ENCODE measurements at regions not wholly inside any gene's neighbourhood (a gene's known extent, or its start where the extent isn't known, plus 50 kb on each side); places are given as distances from the start of the nearest gene placed in this dataset.
"Not testable (repeated sequence)": the region's sequence is repeated elsewhere in the genome, so short reads cannot be mapped to it uniquely, and the experiment has no call there.

DNA sequence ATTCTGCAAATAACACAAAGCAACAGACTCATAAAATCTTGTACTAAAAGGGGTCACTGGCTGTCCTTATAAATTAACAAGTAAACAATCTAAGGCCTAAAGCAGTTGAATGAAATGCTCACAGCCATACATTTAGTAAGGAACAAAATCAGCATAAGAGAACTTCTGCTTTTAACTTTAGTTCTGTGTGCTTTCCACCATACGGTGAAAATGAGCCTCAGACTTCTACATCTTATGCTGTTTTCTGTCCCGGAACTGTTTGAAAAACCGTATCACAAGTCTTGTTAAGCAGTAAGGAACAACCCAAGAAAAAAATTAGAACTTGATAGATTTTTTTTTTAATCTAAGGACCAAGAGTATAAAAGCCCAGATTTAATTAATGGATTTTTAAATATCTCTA, 549.1 kb upstream of the MIR17HG start:
- no peak for DNase-seq

- no peak for DNase-seq
Measured at GRCh38 chr13:90800082-90800746, 547.3 kb upstream of the MIR17HG start.

GRCh38 chr13:90801621-90802020, 545.9 kb upstream of the MIR17HG start:
- no peak for DNase-seq

GRCh38 chr13:90803210-90803609, 544.3 kb upstream of the MIR17HG start:
- no peak for DNase-seq

DNA sequence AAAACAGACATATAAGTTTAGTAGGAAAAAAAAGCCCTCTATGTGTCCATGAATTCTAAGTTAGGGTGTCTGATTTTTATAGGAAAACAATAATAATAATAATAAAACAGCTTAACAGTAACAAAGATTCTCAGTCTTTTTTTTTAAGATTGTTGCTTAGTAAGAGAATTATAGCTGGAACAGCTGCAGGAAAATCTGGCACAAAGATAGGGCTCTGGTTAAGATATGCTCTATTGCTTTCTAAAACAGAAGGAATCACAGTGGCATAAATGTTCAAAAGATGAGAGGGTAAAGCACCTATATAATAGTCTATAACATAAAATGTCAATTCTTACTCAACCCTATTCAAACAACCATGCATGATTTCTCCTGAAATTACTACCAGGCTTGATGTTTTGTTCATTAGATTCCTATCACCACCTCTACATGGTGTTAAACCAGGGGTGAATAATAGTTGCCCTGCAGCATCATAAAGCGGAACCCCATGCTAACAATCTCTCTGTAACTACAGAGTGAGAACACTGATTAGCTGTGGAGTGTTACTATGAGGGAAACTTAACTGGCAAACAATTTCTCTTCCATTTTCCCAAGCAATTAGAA, 541.4 kb upstream of the MIR17HG start:
- DNase-seq, result no peak

- no peak for DNase-seq
Measured at GRCh38 chr13:90806892-90807291, 540.6 kb upstream of the MIR17HG start.

DNA sequence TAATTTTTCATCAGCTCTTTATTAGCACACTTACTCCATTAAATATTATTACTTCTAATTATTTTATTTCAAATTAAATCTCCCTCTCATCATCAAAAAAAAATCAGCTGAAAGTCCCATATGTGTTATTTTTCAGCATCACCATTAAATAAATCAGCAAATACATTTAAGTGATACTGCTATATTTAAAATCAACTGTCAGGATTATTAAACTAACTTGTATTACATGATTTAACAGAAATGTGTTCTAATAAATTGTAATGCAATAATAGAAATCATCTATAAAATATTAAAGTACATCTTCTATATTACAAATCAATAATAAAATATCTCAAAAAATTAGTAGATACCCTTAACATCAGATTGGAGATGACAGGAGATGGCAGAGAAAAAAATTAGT, 538.6 kb upstream of the MIR17HG start:
- no peak for DNase-seq

DNA sequence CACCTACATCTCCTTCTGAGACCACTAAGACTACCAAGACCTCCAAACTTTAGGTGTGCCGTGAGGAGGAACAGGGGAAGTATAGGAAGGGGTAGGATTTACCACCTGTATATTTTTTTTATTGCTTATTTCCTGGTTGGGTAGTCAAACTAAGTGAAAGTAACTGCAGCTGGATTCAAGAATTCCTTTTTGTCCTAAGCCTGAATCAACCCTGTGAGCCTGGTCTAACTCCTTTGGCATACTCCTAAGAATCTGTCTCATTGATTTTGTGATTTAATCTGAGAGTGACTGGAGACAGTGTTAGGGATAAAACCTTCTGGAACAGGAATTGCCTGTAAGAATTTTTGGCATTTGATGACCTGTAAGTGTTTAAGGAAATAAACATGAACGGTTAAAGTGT, 523.5 kb upstream of the MIR17HG start:
- DNase-seq, result no peak

DNA sequence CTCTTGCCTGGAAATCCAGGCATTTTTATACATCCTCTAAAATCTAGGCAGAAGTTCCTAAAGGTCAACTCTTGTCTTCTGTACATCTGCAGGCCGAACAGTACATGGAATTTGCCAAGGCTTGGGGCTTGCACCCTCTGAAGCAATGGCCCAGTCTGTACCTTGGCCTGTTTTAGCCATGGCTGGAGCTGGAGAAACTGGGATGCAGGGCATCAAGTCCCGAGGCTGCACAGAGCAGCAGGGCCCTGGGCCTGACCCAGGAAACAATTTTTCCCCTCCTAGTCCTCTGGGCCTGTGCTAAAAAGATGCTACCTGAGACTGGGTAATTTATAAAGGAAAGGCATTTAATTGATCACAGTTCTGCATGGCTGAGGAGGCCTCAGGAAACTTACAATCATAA, 520.8 kb upstream of the MIR17HG start:
- DNase-seq, result no peak

- DNase-seq, result no peak
Measured at GRCh38 chr13:90830782-90831181, 516.7 kb upstream of the MIR17HG start.

- no peak for DNase-seq
Measured at GRCh38 chr13:90833951-90834350, 513.5 kb upstream of the MIR17HG start.

- DNase-seq, result no peak
Measured at GRCh38 chr13:90834700-90835099, 512.8 kb upstream of the MIR17HG start.

DNA sequence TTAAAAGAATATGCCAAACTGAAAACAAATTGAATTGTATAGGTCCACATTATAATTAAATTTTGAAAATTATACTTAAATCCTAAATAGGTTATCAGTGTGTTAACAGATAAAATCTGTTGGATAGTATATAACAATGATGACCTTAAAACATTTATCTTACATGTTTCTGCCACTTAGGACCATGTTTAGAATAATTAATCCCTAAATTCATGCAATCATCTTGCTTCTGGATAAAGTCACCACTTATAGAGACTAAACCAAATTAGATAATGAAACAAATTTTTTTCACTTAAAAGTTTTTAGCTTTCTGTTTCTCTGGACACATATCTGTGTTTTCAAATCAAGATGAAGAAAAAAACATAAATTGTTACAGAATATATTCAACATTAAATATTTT, 511.7 kb upstream of the MIR17HG start:
- no peak for DNase-seq

GRCh38 chr13:90838317-90838960, 509.0 kb upstream of the MIR17HG start:
- DNase-seq, result no peak

DNA sequence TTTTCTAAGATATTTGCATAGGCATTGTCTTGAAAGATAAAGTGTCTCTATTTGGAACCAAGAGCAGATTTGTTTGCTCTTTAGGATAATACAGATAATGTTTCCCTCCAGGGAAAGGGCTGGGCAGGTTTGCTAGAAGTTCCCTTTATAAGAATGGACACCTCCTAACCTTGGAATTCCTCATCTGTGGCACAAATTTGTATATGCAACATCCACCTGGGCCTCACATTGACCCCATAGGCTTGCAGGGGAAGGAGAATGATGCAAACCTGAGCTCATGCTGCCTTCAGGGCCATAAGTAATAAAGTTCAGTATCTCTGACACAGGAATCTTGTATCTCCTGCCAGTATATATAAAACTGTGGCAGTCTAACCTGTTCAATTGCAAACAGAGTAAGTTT, 508.4 kb upstream of the MIR17HG start:
- DNase-seq, result no peak

DNA sequence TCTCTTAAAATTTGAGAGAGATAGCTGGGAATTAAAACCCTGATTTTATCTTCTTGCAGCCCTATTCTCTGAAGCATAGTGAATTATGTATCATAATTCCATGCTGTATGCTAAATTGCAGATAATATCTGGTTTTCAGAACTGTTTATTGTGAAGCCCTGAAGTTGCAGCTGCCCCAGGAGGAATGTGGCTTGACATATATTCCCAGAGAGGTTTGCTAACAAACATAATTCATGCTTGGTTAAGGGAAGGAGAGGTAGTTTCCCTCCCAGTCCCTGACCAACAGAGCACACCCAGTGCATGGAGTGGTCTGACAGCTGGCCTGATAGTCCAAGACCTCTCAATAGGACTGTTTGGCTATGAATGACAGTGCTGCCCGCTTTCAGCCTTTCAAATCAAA, 500.6 kb upstream of the MIR17HG start:
- DNase-seq, result no peak

- DNase-seq, result not testable (repeated sequence)
Measured at GRCh38 chr13:90853666-90854065, 493.8 kb upstream of the MIR17HG start.

DNA sequence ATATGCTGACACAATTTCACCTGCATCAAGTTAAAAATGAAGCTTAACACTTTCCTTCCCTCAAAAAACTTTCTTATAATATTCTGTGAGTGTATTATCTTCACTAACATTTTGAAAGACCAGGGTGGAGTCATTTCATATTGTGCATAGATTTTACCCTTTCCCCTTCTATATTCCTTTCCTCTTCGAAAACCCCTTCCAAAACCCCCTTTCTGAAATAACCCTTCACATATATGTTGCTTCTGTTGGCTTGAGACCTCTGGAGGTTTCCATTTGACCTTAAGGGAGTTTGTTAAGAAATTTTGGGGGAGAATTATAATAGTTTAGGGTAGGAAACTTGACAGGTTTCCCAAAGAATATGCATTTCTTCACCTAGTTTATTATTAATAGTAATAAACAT, 489.6 kb upstream of the MIR17HG start:
- DNase-seq, result no peak

DNA sequence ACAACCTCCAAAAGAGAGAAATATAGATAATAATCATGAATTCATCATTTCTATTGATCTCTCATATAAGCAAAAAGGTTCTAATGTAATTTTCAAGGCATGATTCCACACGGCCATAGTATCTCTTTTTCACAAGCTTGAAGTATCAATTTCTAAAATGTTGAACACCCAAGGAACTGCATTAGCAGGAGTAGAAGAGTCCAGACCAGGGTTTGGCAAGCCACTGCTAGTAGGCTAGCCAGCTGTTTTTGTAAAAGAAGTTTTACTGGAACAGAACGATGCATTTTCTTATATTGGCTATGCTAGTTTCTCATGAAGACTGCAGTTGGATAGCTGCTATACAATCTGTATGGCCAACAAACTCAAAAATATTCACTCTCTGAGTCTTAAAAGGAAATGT, 481.5 kb upstream of the MIR17HG start:
- DNase-seq, result no peak

GRCh38 chr13:90867336-90867683, 480.2 kb upstream of the MIR17HG start:
- peak; percentile 18 for DNase-seq

DNA sequence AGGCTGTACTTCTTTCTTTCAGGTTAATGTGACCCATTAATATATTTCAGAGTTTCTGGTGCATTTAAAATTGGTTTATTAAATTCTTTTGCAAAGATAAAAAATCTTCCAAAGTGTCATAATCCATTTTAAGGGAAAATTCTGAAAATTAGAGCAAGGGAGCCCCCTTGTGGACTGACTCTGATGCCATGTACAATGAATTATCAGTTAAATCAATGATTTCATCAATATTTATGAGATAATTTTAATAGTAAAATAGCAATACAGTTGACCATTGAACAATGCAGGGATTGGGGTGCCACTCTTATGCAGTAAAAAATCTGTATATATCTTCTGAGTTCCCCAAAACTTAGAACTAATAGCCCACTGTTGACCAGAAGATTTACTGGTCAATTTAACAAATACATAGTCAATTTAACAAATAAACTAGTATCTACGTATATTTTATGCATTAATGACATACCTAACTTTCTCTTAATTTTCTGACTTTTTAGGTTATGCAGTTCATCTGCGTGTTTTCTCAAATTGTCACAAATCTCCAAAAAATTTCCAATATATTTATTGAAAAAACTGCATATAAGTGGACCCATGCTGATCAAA, 479.1 kb upstream of the MIR17HG start:
- DNase-seq, result no peak

- no peak for DNase-seq
Measured at GRCh38 chr13:90869580-90869979, 477.9 kb upstream of the MIR17HG start.

DNA sequence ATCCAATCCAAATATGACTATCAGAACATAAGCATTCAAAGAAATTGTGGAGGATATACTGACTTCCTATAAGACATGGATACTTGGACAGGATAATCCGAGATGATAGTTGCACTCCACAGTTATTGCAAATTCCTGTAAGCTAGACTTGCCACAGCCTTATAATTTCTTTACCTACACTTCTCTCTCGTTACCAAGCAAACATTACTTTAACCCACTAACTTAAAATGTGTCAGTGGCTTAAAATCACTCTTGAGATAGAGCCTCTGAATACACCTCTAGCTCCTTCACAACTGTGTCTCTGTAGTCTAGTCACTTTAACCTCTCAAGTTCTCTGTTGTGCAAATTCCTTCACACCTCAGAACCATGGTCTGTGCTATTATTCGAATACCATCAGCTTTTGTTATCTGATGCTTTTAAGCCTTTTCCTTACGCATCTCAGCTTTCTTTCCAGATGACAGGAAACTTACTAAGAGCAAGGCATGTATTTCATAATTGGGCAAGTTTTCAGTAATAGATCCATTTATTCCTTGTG, 474.9 kb upstream of the MIR17HG start:
- DNase-seq, result no peak

DNA sequence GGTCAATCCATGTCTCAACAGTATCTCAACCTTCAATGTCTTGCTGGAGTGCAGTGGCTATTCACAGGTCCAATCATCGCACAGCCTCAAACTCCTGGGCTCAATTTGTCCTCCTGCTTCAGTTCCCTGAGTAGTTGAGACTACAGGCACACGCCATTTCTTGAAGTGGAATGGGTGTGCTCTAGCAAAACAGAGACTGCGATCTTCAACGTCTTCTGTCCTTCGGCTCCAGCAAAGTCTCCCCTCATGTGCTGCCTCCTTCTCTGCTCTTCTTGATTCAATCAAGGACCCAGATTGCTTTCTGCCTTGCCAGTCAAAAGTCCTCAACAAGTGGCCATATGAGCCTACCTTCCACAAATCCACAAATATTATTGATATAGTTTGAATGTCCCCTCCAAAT, 466.7 kb upstream of the MIR17HG start:
- no peak for DNase-seq
